HEK293 (cell line): ENCODE measurements at regions not wholly inside any gene's neighbourhood (a gene's known extent, or its start where the extent isn't known, plus 50 kb on each side); places are given as distances from the start of the nearest gene placed in this dataset.

Experiments used
- CTCF ChIA-PET: fragments of 350-600 bp; formaldehyde crosslinking; extraction: SDS; loops from one replicate; lab custom pipeline; 2021; ENCODE audit warnings: antibody characterized with exemption; lab: Yijun Ruan, JAX
- POLR2A ChIA-PET: fragments of 300-600 bp; formaldehyde crosslinking; extraction: SDS; loops from one replicate; lab custom pipeline; 2020; ENCODE audit warnings: antibody characterized with exemption, inconsistent platforms; lab: Yijun Ruan, JAX
- H3K27ac ChIP-seq: fragments of 200-500 bp; sonication (Bioruptor generic); 2 replicates; pipeline ENCODE4 v1.5.1; 2014; ENCODE audit warnings: low read depth, low read length, control low read depth, inconsistent platforms; ENCODE audit errors: extremely low read depth
- H3K36me3 ChIP-seq, 2 experiments: fragments of 200-500 bp in 1 of 2; sonication (Bioruptor generic) in 1 of 2; 1 replicate in 1 of 2; 2 replicates in 1 of 2; pipeline ENCODE4 v1.5.1; 2014 to 2017; ENCODE audit warnings: inconsistent platforms in 2 of 2, low read length in 2 of 2; ENCODE audit not compliant: control insufficient read depth in 2 of 2, insufficient read depth in 1 of 2
- H3K4me1 ChIP-seq: fragments of 200-500 bp; sonication (Bioruptor generic); 2 replicates; pipeline ENCODE4 v1.5.1; 2014; ENCODE audit warnings: mild to moderate bottlenecking, low read length, inconsistent platforms; ENCODE audit not compliant: control insufficient read depth, insufficient read depth
- H3K4me3 ChIP-seq: 2 replicates; pipeline ENCODE4 v1.5.1; 2011; ENCODE audit warnings: low read depth, mild to moderate bottlenecking, control low read depth, low read length, moderate library complexity
- H3K9me3 ChIP-seq: fragments of 200-500 bp; sonication (Bioruptor generic); 2 replicates; pipeline ENCODE4 v1.5.1; 2014; ENCODE audit warnings: low read depth, low read length, inconsistent platforms; ENCODE audit not compliant: control insufficient read depth, insufficient read depth
- HOXD13 ChIP-seq: sonication (generic); formaldehyde crosslinking; IDR thresholded peaks from 2 replicates; pipeline ENCODE4 v1.8.0; 2022; ENCODE audit warnings: missing genetic modification reagents, borderline replicate concordance
- PRDM2 ChIP-seq: fragments of 450-650 bp; formaldehyde crosslinking; IDR thresholded peaks from 2 replicates; pipeline ENCODE4 v1.5.1; 2016; ENCODE audit warnings: missing biosample characterization, missing genetic modification characterization, borderline replicate concordance
- PRDM4 ChIP-seq: fragments of 450-650 bp; formaldehyde crosslinking; IDR thresholded peaks from 2 replicates; pipeline ENCODE4 v1.5.1; 2017; ENCODE audit warnings: missing biosample characterization, missing genetic modification characterization
- TCF7L2 ChIP-seq: IDR thresholded peaks from 2 replicates; pipeline ENCODE4 v1.6.1; 2011; ENCODE audit warnings: low read depth, mild to moderate bottlenecking, inconsistent platforms, low read length, moderate library complexity, borderline replicate concordance
- ZBTB48 ChIP-seq: fragments of 450-650 bp; formaldehyde crosslinking; IDR thresholded peaks from 2 replicates; pipeline ENCODE4 v1.5.1; 2016; ENCODE audit warnings: missing biosample characterization, missing genetic modification characterization
- ZBTB6 ChIP-seq: fragments of 450-650 bp; formaldehyde crosslinking; IDR thresholded peaks from 2 replicates; pipeline ENCODE4 v1.5.1; 2017; ENCODE audit warnings: missing biosample characterization, missing genetic modification characterization
- ZNF16 ChIP-seq: fragments of 450-650 bp; formaldehyde crosslinking; IDR thresholded peaks from 2 replicates; pipeline ENCODE4 v1.5.1; 2016; ENCODE audit warnings: low read depth, missing biosample characterization, missing genetic modification characterization
- ZNF223 ChIP-seq: fragments of 450-650 bp; formaldehyde crosslinking; IDR thresholded peaks from 2 replicates; pipeline ENCODE4 v1.5.1; 2016; ENCODE audit warnings: missing biosample characterization, missing genetic modification characterization
- ZNF23 ChIP-seq: fragments of 450-650 bp; formaldehyde crosslinking; IDR thresholded peaks from 2 replicates; pipeline ENCODE4 v1.5.1; 2016; ENCODE audit warnings: missing biosample characterization, missing genetic modification characterization, borderline replicate concordance
- ZNF248 ChIP-seq: fragments of 450-650 bp; formaldehyde crosslinking; IDR thresholded peaks from 2 replicates; pipeline ENCODE4 v1.5.1; 2017; ENCODE audit warnings: missing biosample characterization, missing genetic modification characterization
- ZNF280D ChIP-seq: fragments of 450-650 bp; formaldehyde crosslinking; IDR thresholded peaks from 2 replicates; pipeline ENCODE4 v1.5.1; 2016; ENCODE audit warnings: missing biosample characterization, missing genetic modification characterization
- ZNF311 ChIP-seq: fragments of 450-650 bp; formaldehyde crosslinking; IDR thresholded peaks from 2 replicates; pipeline ENCODE4 v1.5.1; 2017; ENCODE audit warnings: missing biosample characterization, missing genetic modification characterization, borderline replicate concordance
- ZNF510 ChIP-seq: fragments of 450-650 bp; formaldehyde crosslinking; IDR thresholded peaks from 2 replicates; pipeline ENCODE4 v1.5.1; 2018; ENCODE audit warnings: mild to moderate bottlenecking, missing genetic modification characterization, missing biosample characterization; ENCODE audit not compliant: insufficient replicate concordance
- ZNF530 ChIP-seq: fragments of 450-650 bp; formaldehyde crosslinking; IDR thresholded peaks from 2 replicates; pipeline ENCODE4 v1.5.1; 2016; ENCODE audit warnings: low read depth, missing biosample characterization, missing genetic modification characterization
- ZNF558 ChIP-seq: fragments of 450-650 bp; formaldehyde crosslinking; IDR thresholded peaks from 2 replicates; pipeline ENCODE4 v1.5.1; 2016; ENCODE audit warnings: missing biosample characterization, missing genetic modification characterization
- ZNF561 ChIP-seq: fragments of 450-650 bp; IDR thresholded peaks from 2 replicates; pipeline ENCODE4 v1.5.1; 2018; ENCODE audit warnings: missing biosample characterization, missing genetic modification characterization, borderline replicate concordance
- ZNF580 ChIP-seq: fragments of 450-650 bp; formaldehyde crosslinking; IDR thresholded peaks from 2 replicates; pipeline ENCODE4 v1.5.1; 2016; ENCODE audit warnings: missing biosample characterization, missing genetic modification characterization
- ZNF677 ChIP-seq: fragments of 450-650 bp; IDR thresholded peaks from 2 replicates; pipeline ENCODE4 v1.5.0; 2018; ENCODE audit warnings: missing biosample characterization, mild to moderate bottlenecking, missing genetic modification characterization, moderate library complexity
- ZNF777 ChIP-seq: fragments of 450-650 bp; formaldehyde crosslinking; IDR thresholded peaks from 2 replicates; pipeline ENCODE4 v1.5.1; 2017; ENCODE audit warnings: missing biosample characterization, missing genetic modification characterization, borderline replicate concordance
- ZSCAN4 ChIP-seq: fragments of 450-650 bp; formaldehyde crosslinking; IDR thresholded peaks from 2 replicates; pipeline ENCODE4 v1.5.1; 2017; ENCODE audit warnings: missing biosample characterization, missing genetic modification characterization

GRCh38 chr2:184520441-184520840 is 77.9 kb upstream of the ZNF804A start:
- H3K9me3 ChIP-seq: no peaks in the 10 kb centered on the region
- H3K4me3 ChIP-seq: no peak overlapping the region
- H3K36me3 ChIP-seq: no peaks in the 10 kb centered on the region
- TF ChIP-seq ZBTB48 (tag by site-specific recombination): no peak
- no peak for TF ChIP-seq ZNF510 (tag by site-specific recombination)
- TF ChIP-seq ZBTB6 (tag by site-specific recombination): no peak
- no peak for TF ChIP-seq ZNF223 (tag by site-specific recombination)
- no peak for TF ChIP-seq ZNF777 (tag by site-specific recombination)
- no peak for TF ChIP-seq ZNF280D (tag by site-specific recombination)
- no peak for TF ChIP-seq ZNF23 (tag by site-specific recombination)
- no peak for TF ChIP-seq ZNF561 (tag by site-specific recombination)
- TF ChIP-seq ZNF16 (tag by site-specific recombination): no peak
- no peak for TF ChIP-seq ZNF311 (tag by site-specific recombination)
- no peak for TF ChIP-seq ZNF677 (tag by site-specific recombination)
- TF ChIP-seq PRDM2 (tag by site-specific recombination): no peak
- CTCF ChIA-PET: no interaction called here
- H3K4me1 ChIP-seq: no peaks in the 10 kb centered on the region
- H3K27ac ChIP-seq: no peak overlapping the region
- POLR2A ChIA-PET: no interaction called here

- CTCF ChIA-PET: interaction anchor here (0.9 kb wide), 1 partner anchor 19 kb away, joined by 4 read pairs; no protein-coding TSS in a partner anchor
- no peak overlapping the region for H3K4me3 ChIP-seq
- no peak overlapping the region for H3K27ac ChIP-seq
- H3K4me1 ChIP-seq: no peaks in the 10 kb centered on the region
- H3K9me3 ChIP-seq: no peaks in the 10 kb centered on the region
- POLR2A ChIA-PET: no interaction called here
- no peaks in the 10 kb centered on the region for H3K36me3 ChIP-seq
- TF ChIP-seq ZNF558 (tag by site-specific recombination) (no peak), ZNF580 (tag by site-specific recombination) (no peak), TCF7L2 (no peak), HOXD13 (CRISPR knock-in tag) (no peak), ZNF248 (tag by site-specific recombination) (no peak), ZSCAN4 (no peak), PRDM4 (tag by site-specific recombination) (no peak), ZNF530 (tag by site-specific recombination) (no peak)
Measured at GRCh38 chr2:184523732-184524131, 74.6 kb upstream of the ZNF804A start.
